Colonic mucosa (tissue), 4 donors: ENCODE measurements at regions not wholly inside any gene's neighbourhood (a gene's known extent, or its start where the extent isn't known, plus 50 kb on each side); places are given as distances from the start of the nearest gene placed in this dataset.

Source experiments
- DNase-seq: peaks from one replicate; pipeline ENCODE4 v3.0.0-alpha.2; 2020
- H3K27ac ChIP-seq: fragments of 200-600 bp; one replicate; pipeline ENCODE4 v1.8.0; 2021
- H3K27me3 ChIP-seq: fragments of 200-600 bp; one replicate; pipeline ENCODE4 v1.8.0; 2021
- H3K36me3 ChIP-seq: fragments of 200-600 bp; one replicate; pipeline ENCODE4 v1.8.0; 2021
- H3K4me1 ChIP-seq: fragments of 200-600 bp; one replicate; pipeline ENCODE4 v1.8.0; 2021; ENCODE audit warnings: mild to moderate bottlenecking
- H3K4me3 ChIP-seq: fragments of 200-600 bp; one replicate; pipeline ENCODE4 v1.8.0; 2021
- H3K9ac ChIP-seq, 2 donors: one replicate each; pipeline ENCODE4 v1.7.0; 2013; ENCODE audit warnings: control low read depth in 2 of 2, low read depth in 2 of 2, low read length in 2 of 2
- H3K9me3 ChIP-seq: fragments of 200-600 bp; one replicate; pipeline ENCODE4 v1.8.0; 2021
- CTCF ChIP-seq: fragments of 200-600 bp; IDR thresholded peaks from one replicate; pipeline ENCODE4 v1.8.0; 2022; ENCODE audit warnings: antibody characterized with exemption, mild to moderate bottlenecking
- intact Hi-C: fragments of 100-400 bp; cut with DNase I; formaldehyde crosslinking; loops from one replicate; pipeline ENCODE4 v1.14.1; 2022
- donor health status: healthy.
- donor health status: DM: no; HTN: no; CAD: no.
- donor health status: DM: no; HTN: no; CAD: no.

GRCh38 chr5:5882706-5883105 is 460.2 kb downstream of the ICE1 start:
- no peak for TF ChIP-seq CTCF
- Histone ChIP-seq H3K9ac (no peak overlapping the region), H3K4me3 (no peak overlapping the region), H3K27ac (no peak overlapping the region), H3K4me1 (no peaks in the 10 kb centered on the region), H3K27me3 (no peaks in the 10 kb centered on the region), H3K9me3 (no peaks in the 10 kb centered on the region), H3K36me3 (no peaks in the 10 kb centered on the region)
- intact Hi-C loops = loop anchor here (5.0 to 10.0 kb wide), 2 partner anchors 385 to 862 kb away; no protein-coding TSS in a partner anchor
- DNase-seq = no peak

GRCh38 chr5:5881294-5881693 is 458.8 kb downstream of the ICE1 start:
- H3K4me3 ChIP-seq = no peak overlapping the region
- no peak for TF ChIP-seq CTCF
- no peaks in the 10 kb centered on the region for H3K9me3 ChIP-seq
- DNase-seq = no peak
- intact Hi-C loops = loop anchor here (5.0 to 10.0 kb wide), 2 partner anchors 384 to 864 kb away; no protein-coding TSS in a partner anchor
- no peaks in the 10 kb centered on the region for H3K27me3 ChIP-seq
- no peaks in the 10 kb centered on the region for H3K4me1 ChIP-seq
- no peak overlapping the region for H3K27ac ChIP-seq
- H3K36me3 ChIP-seq = no peaks in the 10 kb centered on the region
- no peak overlapping the region for H3K9ac ChIP-seq

GRCh38 chr5:5880077-5880763 is 457.7 kb downstream of the ICE1 start:
- no peak overlapping the region for H3K4me3 ChIP-seq
- H3K27ac ChIP-seq = no peak overlapping the region
- no peaks in the 10 kb centered on the region for H3K9me3 ChIP-seq
- H3K4me1 ChIP-seq = no peaks in the 10 kb centered on the region
- DNase-seq = no peak
- no peaks in the 10 kb centered on the region for H3K36me3 ChIP-seq
- TF ChIP-seq CTCF = no peak
- H3K9ac ChIP-seq = no peak overlapping the region
- intact Hi-C loops = loop anchor here (5.0 to 10.0 kb wide), 2 partner anchors 383 to 865 kb away; no protein-coding TSS in a partner anchor
- no peaks in the 10 kb centered on the region for H3K27me3 ChIP-seq

- H3K4me1 ChIP-seq = no peaks in the 10 kb centered on the region
- no peaks in the 10 kb centered on the region for H3K27me3 ChIP-seq
- TF ChIP-seq CTCF = no peak
- H3K27ac ChIP-seq = no peak overlapping the region
- no peak overlapping the region for H3K4me3 ChIP-seq
- H3K9me3 ChIP-seq = no peaks in the 10 kb centered on the region
- no peak for DNase-seq
- intact Hi-C loops = no loop called here
- no peak overlapping the region for H3K9ac ChIP-seq
- H3K36me3 ChIP-seq = no peaks in the 10 kb centered on the region
These were observed 434.9 kb downstream of the ICE1 start for GRCh38 chr5:5857396-5857795.

- intact Hi-C loops = no loop called here
- H3K4me3 ChIP-seq = no peak overlapping the region
- DNase-seq = no peak
- no peaks in the 10 kb centered on the region for H3K36me3 ChIP-seq
- H3K4me1 ChIP-seq = no peaks in the 10 kb centered on the region
- no peaks in the 10 kb centered on the region for H3K27me3 ChIP-seq
- no peaks in the 10 kb centered on the region for H3K9me3 ChIP-seq
- H3K9ac ChIP-seq = no peak overlapping the region
- TF ChIP-seq CTCF = no peak
- H3K27ac ChIP-seq = no peak overlapping the region
These were observed 431.6 kb downstream of the ICE1 start for GRCh38 chr5:5854087-5854486.
